ENCODE measurements at regions not wholly inside any gene's neighbourhood (a gene's known extent, or its start where the extent isn't known, plus 50 kb on each side); places are given as distances from the start of the nearest gene placed in this dataset.

DNA sequence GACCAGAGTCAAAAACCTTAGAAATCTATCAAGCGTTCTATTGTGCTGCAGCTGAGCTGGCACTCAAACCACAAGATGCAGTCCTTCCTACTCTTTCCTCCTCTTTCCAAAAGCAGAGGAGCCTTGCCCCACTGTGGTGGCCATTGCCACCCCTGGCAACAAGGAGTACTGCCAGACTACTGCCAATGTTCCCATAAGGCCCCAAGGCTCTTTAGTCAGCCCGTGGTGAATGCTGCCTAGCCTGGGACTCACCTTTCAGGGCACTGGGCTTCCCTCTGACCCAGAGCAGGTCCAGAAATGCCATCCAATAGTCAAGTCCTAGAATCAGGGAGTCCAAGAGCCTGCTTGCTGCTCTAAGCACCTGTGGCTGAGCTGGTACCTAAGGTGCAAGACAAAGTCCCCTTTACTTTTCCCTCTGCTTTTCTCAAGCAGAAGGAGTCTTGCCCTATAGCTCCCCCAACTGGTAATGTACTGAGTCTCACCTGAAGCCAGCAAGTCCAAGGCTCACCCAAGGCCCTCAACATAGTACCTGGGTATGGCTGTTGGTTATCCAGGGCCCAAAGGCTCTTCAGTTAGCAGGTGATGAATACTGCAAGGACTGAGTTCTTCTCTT lies 219.4 kb downstream of the ATPSCKMT start:
- TF ChIP-seq POLR2A (IDR thresholded peaks at IDR 0.05): no peak
- TF ChIP-seq, protein P1, sequence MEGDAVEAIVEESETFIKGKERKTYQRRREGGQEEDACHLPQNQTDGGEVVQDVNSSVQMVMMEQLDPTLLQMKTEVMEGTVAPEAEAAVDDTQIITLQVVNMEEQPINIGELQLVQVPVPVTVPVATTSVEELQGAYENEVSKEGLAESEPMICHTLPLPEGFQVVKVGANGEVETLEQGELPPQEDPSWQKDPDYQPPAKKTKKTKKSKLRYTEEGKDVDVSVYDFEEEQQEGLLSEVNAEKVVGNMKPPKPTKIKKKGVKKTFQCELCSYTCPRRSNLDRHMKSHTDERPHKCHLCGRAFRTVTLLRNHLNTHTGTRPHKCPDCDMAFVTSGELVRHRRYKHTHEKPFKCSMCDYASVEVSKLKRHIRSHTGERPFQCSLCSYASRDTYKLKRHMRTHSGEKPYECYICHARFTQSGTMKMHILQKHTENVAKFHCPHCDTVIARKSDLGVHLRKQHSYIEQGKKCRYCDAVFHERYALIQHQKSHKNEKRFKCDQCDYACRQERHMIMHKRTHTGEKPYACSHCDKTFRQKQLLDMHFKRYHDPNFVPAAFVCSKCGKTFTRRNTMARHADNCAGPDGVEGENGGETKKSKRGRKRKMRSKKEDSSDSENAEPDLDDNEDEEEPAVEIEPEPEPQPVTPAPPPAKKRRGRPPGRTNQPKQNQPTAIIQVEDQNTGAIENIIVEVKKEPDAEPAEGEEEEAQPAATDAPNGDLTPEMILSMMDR (IDR thresholded peaks at IDR 0.05): no peak

Measured in uterus (tissue), 2 donors.